HepG2 (cell line): ENCODE measurements at regions not wholly inside any gene's neighbourhood (a gene's known extent, or its start where the extent isn't known, plus 50 kb on each side); places are given as distances from the start of the nearest gene placed in this dataset.

ENCODE experiments used
- ATAC-seq: fragments of 200-7000 bp; cut with Tn5 transposase; 3 replicates; pipeline ENCODE4 v1.9.1; 2020; ENCODE audit warnings: mild to moderate bottlenecking, moderate library complexity
- BruUV-seq: library from RNA; stranded (reverse); fragments of 400-500 nt; replicated peaks from 2 replicates; lab custom pipeline; 2021; lab: Mats Ljungman, UMichigan
- CTCF ChIA-PET: fragments of 300-600 bp; formaldehyde crosslinking; extraction: SDS; loops from one replicate; lab custom pipeline; 2021; ENCODE audit warnings: low total read pairs, inconsistent platforms, low intra/inter-chr PET ratio; lab: Yijun Ruan, JAX
- POLR2A ChIA-PET: fragments of 350-600 bp; sonication (Branson Sonifier 250); formaldehyde crosslinking; loops from one replicate; lab custom pipeline; 2020; ENCODE audit warnings: antibody characterized with exemption, inconsistent platforms; lab: Yijun Ruan, JAX
- DNase-seq: peaks from one replicate; pipeline ENCODE4 v3.0.0-alpha.2; 2015; ENCODE audit warnings: low spot score
- FAIRE-seq: peaks from 3 replicates; lab custom pipeline; 2011; peaks lifted over from hg19 to GRCh38; lab: Jason Lieb, UNC
- H2AFZ ChIP-seq: one replicate; pipeline ENCODE4 v1.6.1; 2011; ENCODE audit warnings: low read length, inconsistent platforms
- H3K27ac ChIP-seq: fragments of 300-600 bp; 3 replicates; pipeline ENCODE4 v1.8.0; 2011; ENCODE audit warnings: mixed run types, mild to moderate bottlenecking, mixed read lengths, low read length, inconsistent platforms; ENCODE audit not compliant: insufficient read depth; ENCODE audit errors: extremely low read length
- H3K27me3 ChIP-seq, 2 experiments: fragments of 200-600 bp in 1 of 2; 2 replicates in 1 of 2; 3 replicates in 1 of 2; pipeline versions ENCODE4 v1.6.0 to v1.8.0; 2011; ENCODE audit warnings: low read length in 2 of 2, mild to moderate bottlenecking in 2 of 2, moderate library complexity in 2 of 2, inconsistent platforms in 1 of 2; ENCODE audit not compliant: insufficient read depth in 2 of 2, control insufficient read depth in 1 of 2
- H3K36me3 ChIP-seq, 2 experiments: fragments of 200-600 bp in 1 of 2; replicated peaks in 1 of 2; 2 replicates in 1 of 2; 3 replicates in 1 of 2; pipeline versions ENCODE4 v1.5.1 to v1.8.0; 2011; ENCODE audit warnings: low read length in 2 of 2, inconsistent platforms in 1 of 2; ENCODE audit not compliant: insufficient read depth in 2 of 2, control insufficient read depth in 1 of 2
- H3K4me1 ChIP-seq: 2 replicates; pipeline ENCODE4 v1.5.1; 2012; ENCODE audit warnings: low read length, inconsistent platforms; ENCODE audit not compliant: insufficient read depth
- H3K4me2 ChIP-seq: 2 replicates; pipeline ENCODE4 v1.6.0; 2011; ENCODE audit warnings: low read depth, low read length, inconsistent platforms
- H3K4me3 ChIP-seq, 3 experiments: fragments of 200-600 bp in 1 of 3; sonication (generic), shearing (Covaris generic) in 1 of 3; replicated peaks in 1 of 3; 2 replicates each; pipeline ENCODE4 v1.5.1; 2011 to 2016; ENCODE audit warnings: low read length in 3 of 3, inconsistent platforms in 2 of 3, low read depth in 2 of 3, mild to moderate bottlenecking in 2 of 3, control low read depth in 1 of 3, mixed read lengths in 1 of 3; ENCODE audit not compliant: insufficient read depth in 1 of 3
- H3K79me2 ChIP-seq: one replicate; pipeline ENCODE4 v1.6.1; 2011; ENCODE audit warnings: low read length, inconsistent platforms; ENCODE audit not compliant: insufficient read depth
- H3K9ac ChIP-seq: 2 replicates; pipeline ENCODE4 v1.6.0; 2011; ENCODE audit warnings: mild to moderate bottlenecking, low read depth, low read length, inconsistent platforms; ENCODE audit not compliant: insufficient read depth
- H3K9me3 ChIP-seq: 2 replicates; pipeline ENCODE4 v1.5.1; 2012; ENCODE audit warnings: mild to moderate bottlenecking, low read length
- H4K20me1 ChIP-seq: 2 replicates; pipeline ENCODE4 v1.6.0; 2011; ENCODE audit warnings: inconsistent platforms, mild to moderate bottlenecking, low read length, moderate library complexity; ENCODE audit not compliant: insufficient read depth
- DMTF1 ChIP-seq: sonication (generic); formaldehyde crosslinking; IDR thresholded peaks from 2 replicates; pipeline ENCODE4 v1.4.0; 2020; ENCODE audit warnings: mild to moderate bottlenecking, missing genetic modification reagents
- DRAP1 ChIP-seq: IDR thresholded peaks from 2 replicates; pipeline ENCODE4 v1.6.1; 2016; ENCODE audit warnings: missing genetic modification reagents, missing compliant biosample characterization
- LBX2 ChIP-seq: sonication (generic); formaldehyde crosslinking; IDR thresholded peaks from 2 replicates; pipeline ENCODE4 v1.5.0; 2020; ENCODE audit warnings: missing genetic modification reagents, mild to moderate bottlenecking, borderline replicate concordance
- TCF12 ChIP-seq, 2 experiments: fragments of 450-650 bp in 1 of 2; sonication (generic) in 1 of 2; formaldehyde crosslinking in 1 of 2; IDR thresholded peaks; 2 replicates each; pipeline versions ENCODE4 v1.6.1 to v1.8.0; 2017 to 2022; ENCODE audit warnings: antibody characterized with exemption in 1 of 2, mild to moderate bottlenecking in 1 of 2, missing genetic modification reagents in 1 of 2, moderate library complexity in 1 of 2
- YEATS4 ChIP-seq: sonication (generic); formaldehyde crosslinking; IDR thresholded peaks from 2 replicates; pipeline ENCODE4 v1.4.0; 2020; ENCODE audit warnings: missing genetic modification reagents, borderline replicate concordance
- ZFP36L2 ChIP-seq: sonication (generic); formaldehyde crosslinking; IDR thresholded peaks from 2 replicates; pipeline ENCODE4 v1.4.0; 2020; ENCODE audit warnings: missing genetic modification reagents
- ZNF136 ChIP-seq: sonication (generic); formaldehyde crosslinking; IDR thresholded peaks from 2 replicates; pipeline ENCODE4 v1.8.1; 2022; ENCODE audit warnings: low read depth, mild to moderate bottlenecking, moderate library complexity, missing genetic modification reagents
- ZNF260 ChIP-seq: sonication (generic); formaldehyde crosslinking; IDR thresholded peaks from 2 replicates; pipeline ENCODE4 v1.4.0; 2020; ENCODE audit warnings: missing genetic modification reagents, low read depth, mild to moderate bottlenecking, borderline replicate concordance
- ZNF326 ChIP-seq: sonication (generic); formaldehyde crosslinking; IDR thresholded peaks from 2 replicates; pipeline ENCODE4 v1.4.0; 2020; ENCODE audit warnings: missing genetic modification reagents, borderline replicate concordance
- ZNF350 ChIP-seq: sonication (generic); formaldehyde crosslinking; IDR thresholded peaks from 2 replicates; pipeline ENCODE4 v1.4.0; 2020; ENCODE audit warnings: mild to moderate bottlenecking, low read depth, missing genetic modification reagents, borderline replicate concordance
- ZNF496 ChIP-seq: sonication (generic); formaldehyde crosslinking; IDR thresholded peaks from 2 replicates; pipeline ENCODE4 v1.8.1; 2023; ENCODE audit warnings: mild to moderate bottlenecking, moderate library complexity, missing genetic modification reagents; ENCODE audit not compliant: insufficient replicate concordance
- ZNF75D ChIP-seq: sonication (generic); formaldehyde crosslinking; IDR thresholded peaks from 2 replicates; pipeline ENCODE4 v1.8.1; 2023; ENCODE audit warnings: missing genetic modification reagents, mild to moderate bottlenecking, borderline replicate concordance
- WGBS: methylation state at CpG from one replicate; pipeline ENCODE4 v1.1.6; 2017; ENCODE audit warnings: low lambda C conversion rate; 5-methylcytosine and 5-hydroxymethylcytosine counted together
- in situ Hi-C: cut with HindIII; loops from 2 replicates; pipeline ENCODE4 v1.10.0; 2017; ENCODE audit warnings: low pct_unique_long_range_greater_than_20kb; ENCODE audit not compliant: extremely low pct_ligation_motif_present
- intact Hi-C: fragments of 100-400 bp; cut with micrococcal nuclease; formaldehyde crosslinking; loops from one replicate; pipeline ENCODE4 v1.10.0; 2022; ENCODE audit not compliant: unreplicated experiment

- no peak for TF ChIP-seq DRAP1 (CRISPR knock-in tag)
- TF ChIP-seq TCF12 (IDR thresholded peaks at IDR 0.05): no peak
- no peak for TF ChIP-seq TCF12 (CRISPR knock-in tag; IDR thresholded peaks at IDR 0.05)
- TF ChIP-seq ZFP36L2 (CRISPR knock-in tag): no peak
Measured at GRCh38 chr14:46215801-46216200, 435.8 kb downstream of the RPL10L start (continued).

GRCh38 chr14:46198676-46199075 is 452.9 kb downstream of the RPL10L start:
- H3K9me3 ChIP-seq: peaks cover 5% of the 10 kb centered on the region; the same call in 1 of the 2 replicates

GRCh38 chr14:46197856-46198255 is 453.7 kb downstream of the RPL10L start:
- Histone ChIP-seq H3K4me2 (no peak overlapping the region), H3K4me1 (no peaks in the 10 kb centered on the region), H3K36me3 (no peaks in the 10 kb centered on the region), H3K27me3 (no peaks in the 10 kb centered on the region; a peak in 1 of 5 replicates), H3K27ac (no peak overlapping the region), H3K9ac (no peak overlapping the region), H2AFZ (no peak overlapping the region), H4K20me1 (no peaks in the 10 kb centered on the region), H3K4me3 (no peak overlapping the region), H3K79me2 (no peaks in the 10 kb centered on the region), H3K9me3 (peaks cover 8% of the 10 kb centered on the region; the same call in 1 of the 2 replicates)
- intact Hi-C loops (no loop called here), in situ Hi-C loops (no loop called here)
- FAIRE-seq (no peak), DNase-seq (no peak), ATAC-seq (no peak)
- 6% methylated on average over 4 of the region's 4 CpGs for WGBS
- ChIA-PET CTCF (no interaction called here), POLR2A (no interaction called here)
- BruUV-seq: no TSS peak
- TF ChIP-seq ZNF350 (CRISPR knock-in tag) (no peak), YEATS4 (CRISPR knock-in tag) (no peak), ZNF326 (CRISPR knock-in tag) (no peak), LBX2 (CRISPR knock-in tag) (no peak), DMTF1 (CRISPR knock-in tag) (no peak), ZNF260 (CRISPR knock-in tag) (no peak), ZNF75D (no peak)

More at GRCh38 chr14:46198676-46199075, 452.9 kb downstream of the RPL10L start:
- in situ Hi-C loops (no loop called here), intact Hi-C loops (no loop called here)
- ATAC-seq: no peak
- H3K79me2 ChIP-seq: no peaks in the 10 kb centered on the region
- H4K20me1 ChIP-seq: no peaks in the 10 kb centered on the region
- H3K4me2 ChIP-seq: no peak overlapping the region
- FAIRE-seq: no peak
- H3K4me3 ChIP-seq: no peak overlapping the region
- WGBS: 12% methylated on average over 2 of the region's 2 CpGs
- CTCF ChIA-PET: no interaction called here
- TF ChIP-seq ZNF136 (CRISPR knock-in tag): no peak
- TF ChIP-seq ZNF496 (CRISPR knock-in tag): no peak
- no peaks in the 10 kb centered on the region; a peak in 1 of 5 replicates for H3K27me3 ChIP-seq
- no peaks in the 10 kb centered on the region for H3K4me1 ChIP-seq
- BruUV-seq: no TSS peak
- H3K36me3 ChIP-seq: no peaks in the 10 kb centered on the region
- no peak overlapping the region for H3K9ac ChIP-seq
- POLR2A ChIA-PET: no interaction called here
- no peak overlapping the region for H2AFZ ChIP-seq
- DNase-seq: no peak
- no peak overlapping the region for H3K27ac ChIP-seq
